Kidney epithelial cell (primary cell): ENCODE measurements at regions not wholly inside any gene's neighbourhood (a gene's known extent, or its start where the extent isn't known, plus 50 kb on each side); places are given as distances from the start of the nearest gene placed in this dataset.

Experiments
- DNase-seq: peaks from one replicate; pipeline ENCODE4 v3.0.0-alpha.2; 2010; ENCODE audit warnings: low read depth
- H3K27me3 ChIP-seq: 2 replicates; pipeline ENCODE4 v1.6.0; 2011; ENCODE audit warnings: low read length; ENCODE audit not compliant: control insufficient read depth, insufficient read depth
- H3K36me3 ChIP-seq: 2 replicates; pipeline ENCODE4 v1.5.1; 2011; ENCODE audit warnings: low read length; ENCODE audit not compliant: control insufficient read depth, insufficient read depth
- H3K4me3 ChIP-seq: 2 replicates; pipeline ENCODE4 v1.5.1; 2011; ENCODE audit warnings: low read depth, mild to moderate bottlenecking, control low read depth, low read length
- TF ChIP-seq, protein P1 (sequence below): IDR thresholded peaks from 2 replicates; pipeline ENCODE4 v1.5.1; 2011; ENCODE audit warnings: mild to moderate bottlenecking, moderate library complexity, low read length, control low read depth, inconsistent platforms; ENCODE audit not compliant: insufficient read depth, poor library complexity, severe bottlenecking

DNA sequence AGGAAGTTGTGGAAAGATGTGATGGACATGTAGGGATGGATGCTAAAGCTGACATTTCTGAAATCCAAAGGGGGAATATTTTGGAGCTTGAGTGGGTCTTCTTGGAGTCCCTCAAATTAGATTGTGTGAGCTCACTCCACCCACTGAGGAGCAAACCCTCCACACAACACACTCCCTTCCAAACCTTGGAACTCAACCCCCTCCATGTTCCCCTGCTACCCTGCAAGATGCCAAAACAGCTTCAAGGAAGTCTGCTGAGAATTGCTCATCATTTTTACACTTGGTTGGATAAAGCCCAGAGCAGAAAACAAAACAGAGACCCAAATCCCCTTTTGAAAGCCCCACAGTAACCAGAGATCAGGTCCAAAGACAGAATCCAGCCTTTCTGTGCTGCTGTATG, 103.3 kb upstream of the ERCC4 start:
- no peak for DNase-seq
- Histone ChIP-seq H3K27me3 (no peaks in the 10 kb centered on the region), H3K4me3 (no peak overlapping the region), H3K36me3 (no peaks in the 10 kb centered on the region)
- TF ChIP-seq, protein P1, sequence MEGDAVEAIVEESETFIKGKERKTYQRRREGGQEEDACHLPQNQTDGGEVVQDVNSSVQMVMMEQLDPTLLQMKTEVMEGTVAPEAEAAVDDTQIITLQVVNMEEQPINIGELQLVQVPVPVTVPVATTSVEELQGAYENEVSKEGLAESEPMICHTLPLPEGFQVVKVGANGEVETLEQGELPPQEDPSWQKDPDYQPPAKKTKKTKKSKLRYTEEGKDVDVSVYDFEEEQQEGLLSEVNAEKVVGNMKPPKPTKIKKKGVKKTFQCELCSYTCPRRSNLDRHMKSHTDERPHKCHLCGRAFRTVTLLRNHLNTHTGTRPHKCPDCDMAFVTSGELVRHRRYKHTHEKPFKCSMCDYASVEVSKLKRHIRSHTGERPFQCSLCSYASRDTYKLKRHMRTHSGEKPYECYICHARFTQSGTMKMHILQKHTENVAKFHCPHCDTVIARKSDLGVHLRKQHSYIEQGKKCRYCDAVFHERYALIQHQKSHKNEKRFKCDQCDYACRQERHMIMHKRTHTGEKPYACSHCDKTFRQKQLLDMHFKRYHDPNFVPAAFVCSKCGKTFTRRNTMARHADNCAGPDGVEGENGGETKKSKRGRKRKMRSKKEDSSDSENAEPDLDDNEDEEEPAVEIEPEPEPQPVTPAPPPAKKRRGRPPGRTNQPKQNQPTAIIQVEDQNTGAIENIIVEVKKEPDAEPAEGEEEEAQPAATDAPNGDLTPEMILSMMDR: no peak

DNA sequence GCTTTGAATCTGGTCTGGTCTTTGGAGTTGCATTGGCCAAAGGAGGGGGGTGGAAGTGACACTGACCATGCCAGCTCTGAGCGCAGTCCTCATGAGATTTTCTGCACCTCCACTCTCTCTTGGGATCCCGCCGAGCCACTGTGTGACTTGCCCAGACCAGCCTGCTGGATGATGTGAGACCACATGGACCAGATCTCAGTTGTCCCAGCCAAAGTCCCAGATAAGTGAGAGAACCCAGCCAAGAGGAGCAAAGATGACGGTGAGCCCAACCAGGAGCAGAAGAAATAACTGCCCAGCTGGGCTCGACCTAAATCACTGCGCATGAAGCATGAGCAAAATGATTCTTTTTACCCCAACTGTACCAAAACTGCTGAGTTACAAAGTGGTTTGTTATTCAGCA, 96.5 kb upstream of the ERCC4 start:
- no peaks in the 10 kb centered on the region for H3K36me3 ChIP-seq
- TF ChIP-seq, protein P1: no peak
- no peak overlapping the region for H3K4me3 ChIP-seq
- H3K27me3 ChIP-seq: no peaks in the 10 kb centered on the region
- no peak for DNase-seq

DNA sequence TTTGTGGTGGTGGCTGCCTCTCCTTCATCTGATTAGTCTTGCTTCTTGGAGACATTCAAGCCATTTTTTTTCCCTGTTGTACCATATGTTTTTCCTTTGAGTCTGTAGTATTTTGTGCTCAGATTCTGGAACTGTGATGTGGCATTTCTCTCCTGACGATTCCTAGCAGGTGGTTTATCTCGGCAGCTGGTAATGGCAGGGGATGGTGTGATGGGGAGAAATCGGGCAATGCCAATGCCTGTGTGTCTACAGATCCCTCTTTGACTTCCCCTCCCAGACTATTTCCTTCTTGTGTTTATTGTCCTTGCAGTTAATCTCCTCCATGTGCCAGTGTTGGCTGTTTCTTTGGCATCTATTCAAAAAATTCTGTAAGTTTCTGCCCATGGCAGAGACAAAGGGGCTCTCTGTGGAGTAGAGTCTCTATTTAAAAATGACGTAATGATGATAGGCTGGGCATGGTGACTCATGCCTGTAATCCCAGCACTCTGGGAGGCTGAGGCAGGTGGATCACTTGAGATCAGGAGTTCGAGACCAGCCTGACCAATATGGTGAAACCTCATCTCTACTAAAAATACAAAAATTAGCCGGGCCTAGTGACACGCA, 90.2 kb upstream of the ERCC4 start:
- H3K4me3 ChIP-seq: no peak overlapping the region
- TF ChIP-seq, protein P1: no peak
- no peaks in the 10 kb centered on the region for H3K36me3 ChIP-seq
- H3K27me3 ChIP-seq: no peaks in the 10 kb centered on the region
- DNase-seq: no peak

DNA sequence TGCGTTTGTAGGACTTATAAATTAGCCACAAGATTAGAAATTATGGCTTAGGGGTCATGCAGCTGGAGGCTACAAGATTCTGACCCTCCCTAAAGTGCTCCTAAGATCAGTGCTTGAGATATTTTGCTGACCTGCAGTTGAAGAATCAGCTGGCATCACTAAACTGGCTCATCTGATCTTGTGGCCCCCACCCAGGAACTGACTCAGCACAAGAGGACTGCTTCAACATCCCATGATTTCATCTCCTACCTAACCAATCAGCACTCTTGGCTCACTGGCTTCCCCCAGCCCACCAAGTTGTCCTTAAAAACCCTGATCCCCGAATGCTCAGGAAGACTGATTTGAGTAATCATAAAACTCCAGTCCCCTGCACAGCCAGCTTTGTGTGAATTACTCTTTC, 86.4 kb upstream of the ERCC4 start:
- Histone ChIP-seq H3K4me3 (no peak overlapping the region), H3K36me3 (no peaks in the 10 kb centered on the region), H3K27me3 (no peaks in the 10 kb centered on the region)
- TF ChIP-seq, protein P1: no peak
- DNase-seq: no peak

DNA sequence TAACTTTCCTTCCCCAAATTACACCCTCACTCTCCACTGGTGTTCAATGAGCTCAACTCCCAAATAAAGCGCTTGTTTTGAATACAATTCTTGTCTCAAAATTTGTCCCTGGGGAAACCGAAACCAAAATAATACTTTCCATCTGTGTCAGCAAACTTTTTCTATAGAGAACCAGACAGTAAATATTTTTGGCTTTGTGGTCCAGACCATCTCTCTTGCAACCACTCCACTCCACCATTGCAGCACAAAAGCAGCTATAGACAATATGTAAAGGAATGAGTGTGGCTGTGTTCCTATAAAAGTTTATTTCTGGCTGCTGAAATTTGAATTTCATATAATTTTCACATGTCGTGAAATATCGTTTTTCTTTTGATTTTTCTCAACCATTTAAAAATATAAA, 84.6 kb upstream of the ERCC4 start:
- no peak for DNase-seq
- no peaks in the 10 kb centered on the region for H3K27me3 ChIP-seq
- no peaks in the 10 kb centered on the region for H3K36me3 ChIP-seq
- H3K4me3 ChIP-seq: no peak overlapping the region
- TF ChIP-seq, protein P1: no peak

DNA sequence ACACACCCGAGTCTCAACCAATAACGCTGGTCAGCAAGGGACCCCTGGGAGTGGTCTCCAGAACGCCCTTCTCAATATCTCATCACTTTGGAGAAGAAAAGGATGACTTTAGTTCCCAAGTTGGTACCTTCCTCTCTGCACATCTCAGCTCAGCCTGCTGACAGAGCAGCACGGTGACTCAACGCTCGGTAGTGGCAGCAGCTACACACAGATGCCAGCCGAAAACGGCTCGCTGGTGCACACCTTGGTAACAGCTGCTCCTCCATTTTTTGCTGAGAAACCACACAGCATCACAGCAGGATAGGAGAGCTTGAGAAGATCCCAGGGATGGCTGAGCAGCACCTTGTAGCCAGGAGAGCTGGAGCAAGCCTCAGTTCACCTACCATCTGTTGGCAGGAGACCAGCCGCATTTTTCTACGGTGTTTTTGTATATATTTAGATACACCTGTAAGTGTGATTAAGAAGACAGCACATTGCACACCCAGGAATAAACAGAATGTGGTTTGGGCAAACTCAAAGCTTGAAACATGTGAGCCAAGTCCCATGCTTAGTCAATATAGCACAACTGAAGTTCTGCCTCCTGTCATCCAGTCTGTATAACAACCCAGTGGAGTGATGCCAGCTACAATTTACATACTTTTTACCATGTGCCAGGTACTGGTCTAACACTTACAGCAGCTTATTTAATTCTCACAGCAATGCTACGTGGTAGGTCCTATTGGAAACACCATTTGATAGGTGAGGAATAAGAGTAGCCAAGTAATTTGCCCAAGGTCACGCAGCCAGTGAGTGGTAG, 83.8 kb upstream of the ERCC4 start:
- H3K27me3 ChIP-seq: no peaks in the 10 kb centered on the region
- TF ChIP-seq, protein P1: no peak

More for the DNA sequence above, 83.8 kb upstream of the ERCC4 start:
- H3K36me3 ChIP-seq: no peaks in the 10 kb centered on the region
- DNase-seq: no peak
- H3K4me3 ChIP-seq: no peak overlapping the region
